HG03045 (cell line): ENCODE measurements at regions not wholly inside any gene's neighbourhood (a gene's known extent, or its start where the extent isn't known, plus 50 kb on each side); places are given as distances from the start of the nearest gene placed in this dataset.

Source experiments
- ATAC-seq: cut with Tn5 transposase; IDR thresholded peaks from one replicate; pipeline ENCODE4 v1.9.1; 2021; ENCODE audit warnings: mild to moderate bottlenecking, moderate library complexity; ENCODE audit not compliant: unreplicated experiment

- ATAC-seq, result no peak
Observed at GRCh38 chr5:152987131-152987530, 503.3 kb upstream of the GRIA1 start.

GRCh38 chr5:152990217-152990616, 500.3 kb upstream of the GRIA1 start:
- ATAC-seq, result no peak

DNA sequence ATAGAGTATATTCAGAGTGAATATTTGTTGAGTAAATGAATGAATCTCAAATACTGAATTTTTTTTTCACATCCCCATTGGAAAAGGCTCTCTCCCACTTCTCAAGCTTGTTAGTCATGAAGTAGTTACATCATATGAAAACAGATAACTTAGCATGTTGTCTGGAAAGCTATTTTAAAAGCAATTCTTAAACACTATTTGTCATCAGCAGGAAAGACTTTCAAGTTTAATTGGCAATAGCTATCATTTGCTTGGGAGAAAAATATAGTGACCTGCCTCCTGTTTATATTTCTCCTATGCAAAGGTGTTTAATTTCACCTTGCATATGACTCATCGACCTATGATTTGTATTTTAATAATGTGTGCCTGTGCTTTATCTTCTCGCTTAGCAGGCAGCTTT, 499.8 kb upstream of the GRIA1 start:
- no peak for ATAC-seq

DNA sequence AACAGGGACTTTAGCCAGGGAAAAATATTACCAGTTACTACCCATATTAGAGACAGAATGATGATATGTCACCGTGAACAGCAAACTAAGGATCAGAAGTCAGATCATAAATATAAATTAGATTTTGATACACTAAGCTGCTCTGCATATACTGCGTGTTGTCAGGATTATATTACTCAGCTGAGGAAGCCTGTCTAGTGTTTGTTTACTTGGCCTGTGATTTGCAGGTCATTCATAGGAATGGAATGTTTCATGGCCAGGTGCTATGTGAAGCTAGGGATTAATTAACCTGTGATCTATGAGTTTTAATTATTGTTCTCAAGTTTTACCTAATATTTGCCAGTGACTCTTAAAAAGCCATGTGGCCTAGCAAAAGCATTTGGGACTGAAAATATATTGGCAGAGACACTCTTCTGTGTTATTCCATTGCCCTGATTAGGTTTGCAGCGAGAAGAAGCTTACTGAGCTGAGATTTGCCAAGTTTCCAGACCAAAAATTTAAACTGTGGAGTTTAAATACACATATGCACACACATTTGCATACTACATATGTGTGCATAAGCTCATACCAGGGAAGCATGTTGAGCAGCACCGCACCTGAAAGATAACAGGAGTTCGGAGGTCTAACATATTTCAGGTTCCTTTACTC, 496.3 kb upstream of the GRIA1 start:
- ATAC-seq, result no peak

DNA sequence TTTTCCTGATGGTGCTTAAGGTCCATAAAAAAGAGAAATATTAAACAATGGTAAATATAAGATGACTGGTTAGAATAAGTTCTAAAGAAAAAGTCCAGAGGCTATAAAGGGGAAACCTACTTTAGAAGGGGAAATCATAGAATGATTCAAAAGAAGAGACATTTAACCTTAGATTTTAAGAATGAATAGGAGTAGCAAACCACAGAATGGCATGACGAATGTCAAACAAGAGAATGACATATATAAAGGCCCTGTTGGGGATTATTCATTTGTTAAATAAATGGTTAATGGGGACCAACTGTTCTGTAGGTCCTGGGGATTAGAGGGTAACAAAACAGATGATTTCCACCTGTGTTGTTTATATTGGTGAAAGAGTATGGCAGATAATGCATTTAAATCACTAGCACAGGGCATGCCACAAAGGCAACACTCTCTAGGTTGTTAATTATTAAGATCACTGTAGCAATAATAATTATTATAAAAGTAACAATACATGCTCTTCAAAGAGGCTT, 495.2 kb upstream of the GRIA1 start:
- no peak for ATAC-seq

GRCh38 chr5:153005711-153006110, 484.8 kb upstream of the GRIA1 start:
- ATAC-seq, result no peak

GRCh38 chr5:153006681-153007080, 483.8 kb upstream of the GRIA1 start:
- ATAC-seq, result no peak

DNA sequence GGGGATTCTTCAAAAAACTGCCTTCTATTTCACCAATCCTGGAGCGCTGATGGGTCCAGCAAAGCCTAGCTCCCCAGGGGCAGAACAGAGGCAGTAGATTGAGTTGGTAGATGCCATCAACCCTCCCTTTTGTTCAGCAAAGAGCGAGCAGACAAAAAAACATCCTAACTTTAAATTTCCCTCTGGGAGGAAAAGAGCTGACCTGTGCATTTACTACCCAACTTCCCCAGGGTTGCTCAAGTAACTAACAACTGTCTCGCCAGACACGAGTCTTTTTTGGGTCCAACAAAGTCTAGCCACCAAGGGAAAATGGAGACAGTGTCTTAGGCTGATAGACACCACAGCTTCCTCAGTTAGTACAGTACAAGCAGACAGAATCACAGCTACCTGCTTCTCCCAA, 476.3 kb upstream of the GRIA1 start:
- no peak for ATAC-seq

GRCh38 chr5:153018121-153018520, 472.3 kb upstream of the GRIA1 start:
- ATAC-seq, result no peak

GRCh38 chr5:153030755-153031725, 459.4 kb upstream of the GRIA1 start:
- no peak for ATAC-seq

DNA sequence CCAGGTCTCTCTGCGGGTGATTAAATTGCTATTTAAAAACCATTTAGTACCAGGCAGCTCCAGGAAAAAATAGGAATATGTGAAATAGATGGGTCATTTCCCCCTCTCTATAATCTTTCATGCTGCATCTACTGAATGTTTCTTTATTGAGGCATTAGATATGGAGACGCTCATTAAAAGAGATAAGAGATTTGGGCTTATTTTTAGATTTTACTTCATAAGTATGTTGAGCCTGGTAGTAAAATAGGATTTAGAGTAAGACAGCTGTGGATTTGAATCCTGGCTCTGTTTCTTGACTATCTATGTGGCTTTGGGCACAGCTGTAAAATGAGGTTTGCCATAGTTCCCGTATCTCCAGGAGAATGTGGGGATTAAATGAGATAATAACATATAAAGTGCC, 451.0 kb upstream of the GRIA1 start:
- ATAC-seq, result no peak

DNA sequence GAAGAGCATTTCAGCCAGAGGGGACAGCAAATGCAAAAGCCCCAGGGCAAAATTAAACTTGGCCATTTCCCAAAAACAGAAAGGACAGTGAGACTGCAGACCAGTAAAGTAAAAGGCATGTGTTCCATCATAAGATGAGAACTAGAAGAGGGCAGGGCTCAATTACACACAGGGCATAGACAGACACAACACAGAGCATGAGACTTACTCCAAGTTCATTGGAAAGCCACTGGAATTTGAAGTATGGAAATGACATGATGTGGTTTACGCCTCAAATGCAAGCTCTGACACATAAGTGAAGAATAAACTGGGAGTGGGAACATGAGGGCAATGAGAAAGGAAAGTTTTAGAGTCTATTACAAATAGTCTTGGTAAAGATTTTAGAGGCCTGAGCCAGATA, 446.6 kb upstream of the GRIA1 start:
- no peak for ATAC-seq

DNA sequence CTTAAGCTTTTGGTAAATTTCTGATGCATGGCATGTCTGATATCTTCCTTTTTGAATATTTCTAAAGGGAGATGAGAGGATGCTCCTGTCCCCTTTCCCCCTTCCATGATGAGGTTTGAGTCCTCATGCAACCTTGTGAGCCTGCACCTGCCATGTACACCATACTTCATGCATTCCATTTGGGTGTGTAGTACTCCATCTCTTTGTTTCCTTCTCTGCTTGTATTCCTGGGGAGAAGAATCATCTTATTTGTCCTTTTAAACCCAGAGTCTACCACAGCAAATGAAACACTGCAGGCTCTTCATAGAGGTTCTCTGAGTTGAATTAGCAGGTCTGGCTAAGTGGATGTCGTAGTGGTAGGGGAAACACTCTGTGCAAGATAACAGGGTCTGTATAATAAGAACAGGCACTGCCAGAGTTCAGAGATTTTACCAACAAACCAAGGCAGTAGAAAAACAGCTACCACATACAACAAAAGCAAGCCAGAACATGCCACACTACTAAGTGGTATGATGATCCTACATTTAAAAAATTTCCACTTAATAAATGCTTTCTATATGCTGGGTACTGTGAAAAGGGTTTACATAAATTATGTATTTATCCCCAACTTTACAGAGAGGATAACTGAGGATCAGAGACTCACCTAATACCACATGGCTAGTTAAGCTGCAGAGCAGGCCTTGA, 439.8 kb upstream of the GRIA1 start:
- no peak for ATAC-seq

GRCh38 chr5:153066281-153066680, 424.2 kb upstream of the GRIA1 start:
- no peak for ATAC-seq

GRCh38 chr5:153067869-153068268, 422.6 kb upstream of the GRIA1 start:
- no peak for ATAC-seq

- no peak for ATAC-seq
Observed at GRCh38 chr5:153079396-153079795, 411.1 kb upstream of the GRIA1 start.

DNA sequence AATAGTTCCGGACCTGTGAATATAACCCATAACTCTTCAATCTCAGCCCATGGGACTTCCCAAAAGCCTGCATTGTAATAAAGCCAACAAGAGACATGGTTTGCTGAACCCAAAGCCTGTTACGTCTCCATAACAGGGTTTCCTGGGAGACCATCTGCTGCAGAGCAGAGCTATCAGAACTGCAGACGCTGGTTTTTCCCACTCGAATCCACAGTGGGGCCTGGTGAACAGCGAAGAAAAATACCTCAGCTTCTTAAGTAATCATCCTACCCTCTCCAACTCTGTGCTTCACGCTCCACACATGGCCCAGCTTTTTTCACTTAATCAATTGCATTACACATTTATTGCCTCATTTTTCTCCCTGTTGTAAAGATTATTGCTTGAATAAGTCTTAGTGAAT, 409.5 kb upstream of the GRIA1 start:
- ATAC-seq, result no peak

DNA sequence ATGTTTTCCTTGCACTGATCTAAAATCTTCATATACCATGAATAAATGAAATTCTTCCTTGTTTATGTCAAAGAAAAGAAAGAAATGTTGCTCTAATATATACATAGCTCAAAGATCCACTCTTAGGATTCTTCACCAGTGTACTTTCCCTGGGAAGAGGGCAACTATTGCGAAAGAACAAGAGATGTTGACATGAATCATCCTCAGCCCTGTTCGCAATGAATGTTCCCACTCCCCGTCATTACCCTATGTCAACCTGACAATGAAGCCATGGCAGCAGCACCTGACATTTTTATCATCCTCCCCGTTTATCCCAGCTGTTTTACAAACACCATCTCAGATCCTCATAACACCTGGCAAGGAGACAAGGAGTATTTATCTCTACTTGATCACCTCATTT, 409.1 kb upstream of the GRIA1 start:
- no peak for ATAC-seq

- ATAC-seq, result no peak
Observed at GRCh38 chr5:153084511-153084910, 406.0 kb upstream of the GRIA1 start.

DNA sequence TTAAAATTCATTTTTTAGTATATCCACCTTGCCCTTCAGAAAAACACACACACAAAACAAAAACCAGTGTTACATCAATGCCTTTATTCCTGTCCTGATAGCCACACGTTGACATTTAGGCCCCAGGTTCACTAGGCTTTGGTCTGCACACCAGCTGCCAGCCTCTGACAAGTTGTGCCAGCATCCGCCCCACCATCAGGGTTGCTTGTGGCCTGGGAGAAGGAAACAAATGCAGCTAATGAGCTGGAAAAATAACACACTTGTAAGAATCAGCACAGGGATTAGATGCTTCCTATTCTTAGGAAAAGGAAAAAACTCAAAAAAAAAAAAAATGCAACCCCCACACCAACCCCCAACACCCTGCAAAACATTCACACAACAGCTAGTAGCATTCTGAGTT, 404.0 kb upstream of the GRIA1 start:
- ATAC-seq, result no peak

GRCh38 chr5:153088538-153088937, 401.9 kb upstream of the GRIA1 start:
- no peak for ATAC-seq

DNA sequence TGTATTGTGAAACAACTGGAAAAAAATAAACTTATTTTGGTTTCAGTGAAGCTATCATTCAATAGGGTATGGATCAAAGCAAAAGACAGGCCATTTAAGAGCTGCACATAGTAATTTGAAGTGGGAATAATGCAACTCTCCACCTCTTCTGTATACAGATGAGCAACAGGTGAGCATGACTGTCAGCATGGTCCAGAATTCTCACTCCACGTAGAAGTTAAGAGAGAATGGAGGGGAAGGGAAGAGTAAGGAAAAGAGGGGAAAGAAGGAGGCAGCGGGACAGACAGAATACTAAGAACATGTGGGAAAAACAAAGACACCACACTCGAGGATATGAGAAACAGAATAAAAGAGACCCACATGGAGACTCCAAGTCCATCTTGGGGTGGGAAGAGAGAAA, 396.1 kb upstream of the GRIA1 start:
- ATAC-seq, result no peak
